GM12864 (cell line): ENCODE measurements at regions not wholly inside any gene's neighbourhood (a gene's known extent, or its start where the extent isn't known, plus 50 kb on each side); places are given as distances from the start of the nearest gene placed in this dataset.
A peak's percentile ranks its signal among the peaks of the same experiment; 100 is the strongest.

Source experiments
- DNase-seq: peaks from one replicate; pipeline ENCODE4 v3.0.0-alpha.2; 2011; ENCODE audit warnings: low read depth
- H3K4me3 ChIP-seq: 2 replicates; pipeline ENCODE4 v1.5.1; 2011; ENCODE audit warnings: mild to moderate bottlenecking, low read depth, low read length, control low read depth
- TF ChIP-seq, protein P1 (sequence below): IDR thresholded peaks from 2 replicates; pipeline ENCODE4 v1.5.1; 2011; ENCODE audit warnings: low read depth, mild to moderate bottlenecking, moderate library complexity, low read length, control low read depth, inconsistent platforms; ENCODE audit errors: missing control alignments

DNA sequence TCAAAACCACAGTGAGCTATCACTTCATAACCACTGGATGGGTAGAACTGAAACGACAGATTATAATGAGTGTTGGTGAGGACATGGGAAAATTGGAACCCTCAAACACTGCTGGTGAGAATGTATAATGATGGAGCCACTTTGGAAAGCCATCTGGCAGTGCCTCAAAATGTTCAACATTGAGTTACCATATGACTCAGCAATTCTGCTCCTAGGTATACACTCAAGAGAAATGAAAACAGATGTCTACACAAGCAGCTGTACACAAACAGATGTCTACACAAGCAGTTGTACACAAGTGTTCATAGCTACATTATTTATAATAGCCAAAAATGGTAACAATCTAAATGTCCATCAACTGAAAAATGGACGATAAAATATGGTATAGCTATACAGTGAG lies 143.9 kb downstream of the PDGFRA start:
- TF ChIP-seq, protein P1, sequence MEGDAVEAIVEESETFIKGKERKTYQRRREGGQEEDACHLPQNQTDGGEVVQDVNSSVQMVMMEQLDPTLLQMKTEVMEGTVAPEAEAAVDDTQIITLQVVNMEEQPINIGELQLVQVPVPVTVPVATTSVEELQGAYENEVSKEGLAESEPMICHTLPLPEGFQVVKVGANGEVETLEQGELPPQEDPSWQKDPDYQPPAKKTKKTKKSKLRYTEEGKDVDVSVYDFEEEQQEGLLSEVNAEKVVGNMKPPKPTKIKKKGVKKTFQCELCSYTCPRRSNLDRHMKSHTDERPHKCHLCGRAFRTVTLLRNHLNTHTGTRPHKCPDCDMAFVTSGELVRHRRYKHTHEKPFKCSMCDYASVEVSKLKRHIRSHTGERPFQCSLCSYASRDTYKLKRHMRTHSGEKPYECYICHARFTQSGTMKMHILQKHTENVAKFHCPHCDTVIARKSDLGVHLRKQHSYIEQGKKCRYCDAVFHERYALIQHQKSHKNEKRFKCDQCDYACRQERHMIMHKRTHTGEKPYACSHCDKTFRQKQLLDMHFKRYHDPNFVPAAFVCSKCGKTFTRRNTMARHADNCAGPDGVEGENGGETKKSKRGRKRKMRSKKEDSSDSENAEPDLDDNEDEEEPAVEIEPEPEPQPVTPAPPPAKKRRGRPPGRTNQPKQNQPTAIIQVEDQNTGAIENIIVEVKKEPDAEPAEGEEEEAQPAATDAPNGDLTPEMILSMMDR = no peak
- H3K4me3 ChIP-seq = no peak overlapping the region
- DNase-seq = no peak

DNA sequence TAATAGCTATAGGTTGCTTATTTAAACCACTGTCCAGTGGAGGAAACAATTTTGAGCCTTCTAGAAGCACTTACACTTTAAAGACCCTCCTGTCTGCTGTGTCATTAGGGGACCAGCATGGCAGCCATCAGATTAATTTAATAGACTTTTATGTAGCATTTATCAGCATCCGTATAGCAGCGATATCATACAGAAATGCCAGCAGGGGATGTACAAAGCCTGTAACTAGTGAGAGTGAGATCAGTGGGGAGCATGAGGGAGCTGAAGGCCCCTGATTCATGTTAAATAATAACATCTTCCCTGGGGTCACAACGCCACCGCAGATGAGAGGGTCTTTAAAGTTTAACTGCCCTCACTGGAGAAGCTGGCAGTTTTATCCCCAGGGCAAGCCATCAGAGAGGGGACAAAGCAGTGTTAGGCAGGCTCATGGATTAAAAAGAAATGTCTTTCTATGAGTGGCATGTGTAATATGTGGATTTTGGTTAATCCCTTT lies 144.7 kb downstream of the PDGFRA start:
- DNase-seq = no peak
- TF ChIP-seq, protein P1 = no peak
- H3K4me3 ChIP-seq = no peak overlapping the region

DNA sequence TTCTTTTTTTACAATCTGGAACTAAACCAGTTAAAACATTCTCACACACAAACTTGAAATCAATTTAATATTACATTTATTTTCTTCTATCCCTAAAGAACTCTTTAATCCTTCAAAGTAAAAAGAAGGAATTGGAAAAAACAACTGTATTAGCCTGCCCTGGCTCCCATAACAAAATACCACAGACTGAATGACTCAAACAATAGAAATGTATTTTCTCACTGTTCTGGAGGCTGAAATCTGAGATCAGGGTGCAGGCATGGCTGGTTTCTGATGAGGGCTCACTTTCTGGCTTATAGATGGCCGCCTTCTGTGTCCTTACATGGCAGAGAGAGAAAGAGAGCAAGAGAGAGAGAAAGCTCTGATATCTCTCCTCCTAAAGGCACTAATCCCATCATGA lies 149.4 kb downstream of the PDGFRA start:
- no peak for DNase-seq
- no peak overlapping the region for H3K4me3 ChIP-seq
- TF ChIP-seq, protein P1 = no peak

DNA sequence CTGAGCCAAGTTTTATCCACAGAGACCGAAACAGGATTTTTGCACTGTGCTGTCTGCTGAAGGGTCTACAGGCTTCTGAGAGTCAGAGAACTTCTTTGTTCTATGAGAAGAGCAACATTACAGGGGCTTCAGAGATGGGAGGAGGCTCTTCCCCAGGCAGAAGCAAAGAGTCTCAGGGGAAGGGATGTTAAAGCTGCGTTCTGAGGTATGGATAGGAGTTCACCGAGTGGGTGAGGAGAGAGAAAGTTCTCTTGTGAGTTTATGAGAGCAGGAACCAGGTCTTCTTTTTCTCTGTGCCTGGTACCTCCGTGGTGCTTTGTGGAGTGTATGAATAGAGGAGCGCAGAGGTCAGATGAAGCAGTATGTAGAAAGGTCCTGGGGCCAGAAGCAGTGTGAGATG lies 155.1 kb downstream of the PDGFRA start:
- no peak overlapping the region for H3K4me3 ChIP-seq
- TF ChIP-seq, protein P1 = no peak
- DNase-seq = no peak

DNA sequence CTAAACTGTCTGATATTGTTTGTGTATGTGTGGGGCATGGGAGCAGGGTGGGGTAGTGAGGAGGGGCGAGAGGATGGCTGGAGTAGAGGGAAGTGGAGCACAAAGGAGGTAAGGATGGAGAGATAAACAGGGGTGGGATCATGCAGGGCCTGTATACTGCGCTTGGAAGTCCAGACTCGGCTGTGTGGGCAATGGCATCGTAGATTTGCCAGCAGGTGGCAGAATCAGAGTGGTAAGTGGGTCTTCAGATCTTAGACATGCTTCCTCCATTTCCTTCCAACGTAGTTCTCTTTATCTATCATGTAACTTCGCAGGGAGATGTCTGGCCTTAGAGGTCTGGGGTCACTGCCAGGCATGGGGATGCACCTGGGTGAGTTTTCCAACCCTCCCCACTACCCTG lies 155.5 kb downstream of the PDGFRA start:
- TF ChIP-seq, protein P1 = peak; percentile 46
- H3K4me3 ChIP-seq = no peak overlapping the region
- DNase-seq = peak; percentile 2

DNA sequence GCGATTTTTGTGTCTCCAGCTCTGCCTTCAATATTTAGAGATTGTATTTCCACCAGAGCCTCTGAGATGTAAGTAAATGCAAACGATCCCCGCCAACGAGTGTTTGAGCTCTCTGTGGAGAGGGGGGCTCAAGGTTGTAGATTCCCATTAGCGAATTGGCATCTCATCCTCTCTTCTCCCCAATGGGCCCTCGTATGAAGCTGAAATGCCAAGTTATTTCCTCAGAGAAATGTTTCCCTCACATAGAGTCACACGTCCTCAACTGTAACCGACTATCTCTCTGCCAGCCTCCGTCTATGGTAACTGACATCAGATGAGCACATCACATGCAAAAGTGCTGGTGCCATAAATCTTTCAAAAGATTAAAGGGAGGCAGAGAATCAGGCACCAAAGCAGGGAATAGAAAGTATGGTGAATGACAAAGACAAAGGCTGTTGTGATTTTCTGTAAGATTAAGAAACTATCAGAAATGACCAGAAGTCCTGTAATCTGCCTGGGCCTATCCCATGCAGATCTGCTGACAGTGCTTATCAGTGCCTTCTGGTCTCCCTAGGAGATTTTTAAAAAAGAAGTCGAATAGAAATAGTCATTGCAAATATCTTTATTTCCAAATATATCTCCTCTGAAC lies 157.1 kb downstream of the PDGFRA start:
- TF ChIP-seq, protein P1 = no peak
- no peak for DNase-seq
- H3K4me3 ChIP-seq = no peak overlapping the region

DNA sequence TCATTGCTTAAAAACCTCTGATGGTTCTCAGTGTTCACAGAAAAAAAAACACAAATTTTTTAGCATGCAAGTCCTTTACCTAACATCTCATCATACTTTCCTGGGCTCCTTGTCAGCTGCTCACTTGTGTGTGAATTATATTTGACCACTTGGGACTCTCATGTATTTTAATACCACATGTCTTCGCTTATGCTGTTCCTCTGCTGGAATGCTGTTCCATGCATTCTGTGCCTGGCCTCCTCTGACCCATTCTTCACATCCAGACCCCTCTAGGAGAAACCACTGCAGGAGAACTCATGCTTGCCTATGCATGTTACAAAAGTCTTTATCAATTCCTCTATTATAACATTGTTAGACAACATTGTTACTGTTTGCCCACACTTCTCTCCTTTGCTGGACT lies 157.6 kb downstream of the PDGFRA start:
- no peak overlapping the region for H3K4me3 ChIP-seq
- TF ChIP-seq, protein P1 = no peak
- no peak for DNase-seq
